ENCODE measurements at regions not wholly inside any gene's neighbourhood (a gene's known extent, or its start where the extent isn't known, plus 50 kb on each side); places are given as distances from the start of the nearest gene placed in this dataset.

DNA sequence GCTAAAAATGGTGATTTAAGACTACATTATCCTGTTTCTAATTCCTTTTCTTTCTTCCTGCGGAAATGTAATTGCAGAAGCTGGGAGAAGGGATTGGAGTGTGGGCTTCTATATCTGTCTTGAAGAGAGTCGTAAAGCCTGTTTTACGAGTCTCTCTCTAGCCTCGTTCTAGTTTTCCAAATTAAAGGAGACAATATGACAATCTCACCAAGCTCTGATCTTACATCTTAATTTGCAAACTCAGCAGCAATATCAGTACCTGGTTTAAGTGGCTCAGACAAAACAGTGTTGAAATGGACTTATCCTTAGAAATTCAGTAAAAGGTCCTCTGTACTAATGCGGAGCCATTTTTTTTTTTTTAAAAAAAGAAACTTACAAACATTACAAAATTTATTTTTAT, 349.5 kb upstream of the HAND2 start:
- intact Hi-C loops (cut with DNase I): no loop called here
- no peaks in the 10 kb centered on the region for H3K36me3 ChIP-seq (replicated peaks in 1 of 2)
- H3K27me3 ChIP-seq: no peaks in the 10 kb centered on the region
- WGBS, 4 donors: 59 to 64% (median 62%) methylated on average over 5 of the region's 5 CpGs
- no peak for DNase-seq
- H3K4me1 ChIP-seq (replicated peaks in 1 of 2): no peaks in the 10 kb centered on the region
- H3K27ac ChIP-seq: no peak overlapping the region
- H3K9me3 ChIP-seq (replicated peaks in 1 of 3): no peaks in the 10 kb centered on the region
- no peak overlapping the region for H3K4me3 ChIP-seq
- TF ChIP-seq, protein P1, sequence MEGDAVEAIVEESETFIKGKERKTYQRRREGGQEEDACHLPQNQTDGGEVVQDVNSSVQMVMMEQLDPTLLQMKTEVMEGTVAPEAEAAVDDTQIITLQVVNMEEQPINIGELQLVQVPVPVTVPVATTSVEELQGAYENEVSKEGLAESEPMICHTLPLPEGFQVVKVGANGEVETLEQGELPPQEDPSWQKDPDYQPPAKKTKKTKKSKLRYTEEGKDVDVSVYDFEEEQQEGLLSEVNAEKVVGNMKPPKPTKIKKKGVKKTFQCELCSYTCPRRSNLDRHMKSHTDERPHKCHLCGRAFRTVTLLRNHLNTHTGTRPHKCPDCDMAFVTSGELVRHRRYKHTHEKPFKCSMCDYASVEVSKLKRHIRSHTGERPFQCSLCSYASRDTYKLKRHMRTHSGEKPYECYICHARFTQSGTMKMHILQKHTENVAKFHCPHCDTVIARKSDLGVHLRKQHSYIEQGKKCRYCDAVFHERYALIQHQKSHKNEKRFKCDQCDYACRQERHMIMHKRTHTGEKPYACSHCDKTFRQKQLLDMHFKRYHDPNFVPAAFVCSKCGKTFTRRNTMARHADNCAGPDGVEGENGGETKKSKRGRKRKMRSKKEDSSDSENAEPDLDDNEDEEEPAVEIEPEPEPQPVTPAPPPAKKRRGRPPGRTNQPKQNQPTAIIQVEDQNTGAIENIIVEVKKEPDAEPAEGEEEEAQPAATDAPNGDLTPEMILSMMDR (IDR thresholded peaks at IDR 0.05): no peak
- TF ChIP-seq POLR2A (IDR thresholded peaks at IDR 0.05): no peak

DNA sequence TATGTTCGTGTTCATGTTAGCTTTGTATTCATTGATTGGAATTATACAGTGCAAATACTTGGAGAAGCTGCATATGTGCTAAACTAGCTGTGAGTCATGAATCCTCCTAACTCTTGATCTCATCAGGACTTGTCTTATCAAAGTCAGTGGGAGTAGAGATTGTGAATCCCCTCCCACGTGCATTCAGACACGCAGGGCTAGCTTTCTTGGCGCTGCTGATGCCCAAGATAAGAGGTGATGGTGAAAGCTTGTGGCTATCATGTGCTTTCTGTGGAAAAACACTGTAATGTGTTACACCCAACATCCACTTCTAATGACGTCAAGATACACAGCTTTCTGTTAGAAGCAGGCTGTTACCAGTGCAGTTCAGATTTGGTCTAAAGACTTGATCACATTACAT, 348.7 kb upstream of the HAND2 start:
- no peak for TF ChIP-seq POLR2A (IDR thresholded peaks at IDR 0.05)
- TF ChIP-seq, protein P1 (IDR thresholded peaks at IDR 0.05): no peak
- H3K4me3 ChIP-seq: no peak overlapping the region
- intact Hi-C loops (cut with DNase I): no loop called here
- no peaks in the 10 kb centered on the region for H3K27me3 ChIP-seq
- 30 to 36% (median 34%) methylated on average over 5 of the region's 5 CpGs for WGBS, 4 donors
- no peaks in the 10 kb centered on the region for H3K9me3 ChIP-seq (replicated peaks in 1 of 3)
- DNase-seq: peak in 2 of 7 donors; percentile 10 to 60
- no peaks in the 10 kb centered on the region for H3K4me1 ChIP-seq (replicated peaks in 1 of 2)
- H3K36me3 ChIP-seq (replicated peaks in 1 of 2): no peaks in the 10 kb centered on the region
- no peak overlapping the region for H3K27ac ChIP-seq

DNA sequence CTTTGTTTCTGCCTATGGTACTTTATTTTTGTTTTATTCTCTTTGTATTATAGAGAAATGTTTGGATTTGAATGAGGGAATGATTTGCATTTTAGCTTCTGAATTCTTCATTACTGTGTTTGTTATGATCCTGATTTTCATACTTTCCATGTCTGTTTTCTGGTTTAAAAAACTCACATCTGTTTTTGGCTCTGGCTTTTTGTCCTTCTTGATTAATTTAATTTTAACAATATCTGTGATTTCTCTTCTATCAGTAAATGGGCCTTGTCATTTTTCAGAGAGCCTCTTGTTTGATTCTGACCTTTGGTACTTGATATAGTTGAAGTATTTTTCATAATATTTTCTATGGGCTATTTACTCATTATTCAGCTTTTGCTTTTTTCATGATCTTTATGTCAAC, 341.6 kb upstream of the HAND2 start:
- Histone ChIP-seq H3K27me3 (no peaks in the 10 kb centered on the region), H3K4me3 (no peak overlapping the region), H3K9me3 (replicated peaks in 1 of 3) (no peaks in the 10 kb centered on the region), H3K36me3 (replicated peaks in 1 of 2) (no peaks in the 10 kb centered on the region), H3K4me1 (replicated peaks in 1 of 2) (no peaks in the 10 kb centered on the region), H3K27ac (no peak overlapping the region)
- intact Hi-C loops (cut with DNase I): no loop called here
- DNase-seq: no peak
- no peak for TF ChIP-seq POLR2A (IDR thresholded peaks at IDR 0.05)
- TF ChIP-seq, protein P1 (IDR thresholded peaks at IDR 0.05): no peak

DNA sequence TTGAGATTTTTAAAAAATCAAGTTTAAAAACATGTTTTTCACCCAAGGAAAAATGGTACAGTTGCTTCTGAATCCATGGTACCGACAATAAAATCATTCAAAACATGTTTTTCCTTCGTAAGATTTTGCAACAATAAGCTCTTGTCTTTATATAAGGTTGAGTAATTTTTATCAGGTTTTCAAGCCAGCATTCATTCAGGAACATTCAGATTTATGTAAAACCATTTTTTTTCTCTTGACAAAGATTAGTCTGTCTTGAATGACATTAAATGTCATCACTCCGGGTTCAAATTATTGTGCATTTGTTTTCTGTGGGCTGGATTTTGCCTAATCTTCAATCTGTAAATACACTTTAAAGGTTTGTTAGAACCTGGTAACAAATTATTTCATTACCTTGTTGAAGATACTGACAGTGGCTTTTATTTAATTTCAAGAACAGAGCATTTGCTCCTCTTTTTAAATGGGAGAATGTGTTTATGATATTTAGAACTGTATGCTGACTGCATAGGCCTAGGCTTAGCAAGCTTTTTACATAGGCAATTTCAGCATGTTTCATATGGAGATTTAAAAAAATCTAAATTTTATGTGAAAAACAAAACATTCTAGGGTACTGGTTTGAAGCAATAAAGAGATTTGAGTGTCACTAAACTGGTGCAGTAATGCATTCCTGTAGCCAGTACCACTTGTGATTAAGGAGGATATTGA, 336.4 kb upstream of the HAND2 start:
- Histone ChIP-seq H3K27ac (no peak overlapping the region), H3K9me3 (replicated peaks in 1 of 3) (peaks cover 0 to 5% (median 0%) of the 10 kb centered on the region in 3 donors), H3K4me1 (replicated peaks in 1 of 2) (no peaks in the 10 kb centered on the region), H3K4me3 (no peak overlapping the region), H3K36me3 (replicated peaks in 1 of 2) (no peaks in the 10 kb centered on the region), H3K27me3 (no peaks in the 10 kb centered on the region)
- intact Hi-C loops (cut with DNase I): no loop called here
- 78 to 88% (median 82%) methylated on average over 3 of the region's 3 CpGs for WGBS, 4 donors
- DNase-seq: no peak
- TF ChIP-seq POLR2A (IDR thresholded peaks at IDR 0.05): no peak
- TF ChIP-seq, protein P1 (IDR thresholded peaks at IDR 0.05): no peak
